K562 (cell line): ENCODE measurements at regions not wholly inside any gene's neighbourhood (a gene's known extent, or its start where the extent isn't known, plus 50 kb on each side); places are given as distances from the start of the nearest gene placed in this dataset.

Experiments used
- ATAC-seq: fragments of 200-7000 bp; cut with Tn5 transposase; 3 replicates; pipeline ENCODE4 v1.9.1; 2020; ENCODE audit warnings: moderate library complexity
- BruUV-seq: library from RNA; stranded (reverse); fragments of 400-500 nt; replicated peaks from 2 replicates; lab custom pipeline; 2021; lab: Mats Ljungman, UMichigan
- CTCF ChIA-PET: fragments of 300-600 bp; formaldehyde crosslinking; extraction: SDS; loops from one replicate; lab custom pipeline; 2021; ENCODE audit warnings: low intra/inter-chr PET ratio; lab: Yijun Ruan, JAX
- POLR2A ChIA-PET: fragments of 300-600, 350-650 bp; sonication (Branson Sonifier 250); formaldehyde crosslinking; extraction: SDS; loops from one replicate; lab custom pipeline; 2021; ENCODE audit warnings: antibody characterized with exemption, inconsistent platforms; lab: Yijun Ruan, JAX
- DNase-seq, 4 experiments: peaks; one replicate each; pipeline versions ENCODE4 v3.0.0 to v3.0.0-alpha.2; 2011 to 2018; ENCODE audit warnings: low spot score in 3 of 4, mixed read lengths in 3 of 4; ENCODE audit errors: extremely low read depth in 1 of 4
- FAIRE-seq: peaks from 2 replicates; lab custom pipeline; 2011; peaks lifted over from hg19 to GRCh38; lab: Jason Lieb, UNC
- H2AFZ ChIP-seq: 2 replicates; pipeline ENCODE4 v1.6.0; 2011; ENCODE audit warnings: low read depth, low read length, control low read depth, inconsistent platforms
- H3K27ac ChIP-seq: fragments of 200-600 bp; 3 replicates; pipeline ENCODE4 v1.8.0; 2011; ENCODE audit warnings: low read depth, mild to moderate bottlenecking, control low read depth, inconsistent platforms, low read length, moderate library complexity, mixed read lengths; ENCODE audit errors: extremely low read depth
- H3K27me3 ChIP-seq, 2 experiments: fragments of 300-600 bp in 1 of 2; 2 replicates in 1 of 2; 3 replicates in 1 of 2; pipeline versions ENCODE4 v1.6.0 to v1.8.0; 2011; ENCODE audit warnings: inconsistent platforms in 2 of 2, low read length in 2 of 2, mild to moderate bottlenecking in 1 of 2, mixed read lengths in 1 of 2, moderate library complexity in 1 of 2; ENCODE audit not compliant: control insufficient read depth in 2 of 2, insufficient read depth in 2 of 2
- H3K36me3 ChIP-seq: fragments of 300-600 bp; 3 replicates; pipeline ENCODE4 v1.8.0; 2011; ENCODE audit warnings: mild to moderate bottlenecking, low read length, inconsistent platforms; ENCODE audit not compliant: control insufficient read depth, insufficient read depth
- H3K4me1 ChIP-seq, 2 experiments: fragments of 200-600 bp in 1 of 2; replicated peaks in 1 of 2; 2 replicates in 1 of 2; 3 replicates in 1 of 2; pipeline versions ENCODE4 v1.5.1 to v1.8.0; 2011; ENCODE audit warnings: inconsistent platforms in 2 of 2, low read length in 2 of 2, mild to moderate bottlenecking in 1 of 2, mixed read lengths in 1 of 2, moderate library complexity in 1 of 2; ENCODE audit not compliant: control insufficient read depth in 2 of 2, insufficient read depth in 2 of 2
- H3K4me2 ChIP-seq: 2 replicates; pipeline ENCODE4 v1.6.1; 2011; ENCODE audit warnings: low read length, control low read depth, inconsistent platforms, mixed read lengths; ENCODE audit not compliant: insufficient read depth
- H3K4me3 ChIP-seq: fragments of 200-600 bp; sonication (generic), shearing (Covaris generic); 2 replicates; pipeline ENCODE4 v1.5.1; 2016; ENCODE audit warnings: control low read depth, inconsistent platforms
- H3K79me2 ChIP-seq: fragments of 200-600 bp; 3 replicates; pipeline ENCODE4 v1.8.0; 2011; ENCODE audit warnings: low read length, inconsistent platforms; ENCODE audit not compliant: control insufficient read depth, insufficient read depth
- H3K9ac ChIP-seq, 2 experiments: 2 replicates each; pipeline versions ENCODE4 v1.6.0 to v1.6.1; 2011; ENCODE audit warnings: low read depth in 2 of 2, low read length in 2 of 2, control low read depth in 1 of 2, inconsistent platforms in 1 of 2, mild to moderate bottlenecking in 1 of 2, mixed read lengths in 1 of 2; ENCODE audit not compliant: insufficient read depth in 1 of 2
- H3K9me1 ChIP-seq: one replicate; pipeline ENCODE4 v1.6.0; 2011; ENCODE audit warnings: inconsistent platforms, mild to moderate bottlenecking, low read length, moderate library complexity; ENCODE audit not compliant: control insufficient read depth, insufficient read depth
- H3K9me3 ChIP-seq: replicated peaks from 2 replicates; pipeline ENCODE4 v1.5.1; 2011; ENCODE audit warnings: low read depth, low read length, inconsistent platforms; ENCODE audit not compliant: control insufficient read depth, insufficient read depth
- H4K20me1 ChIP-seq: replicated peaks from 2 replicates; pipeline ENCODE4 v1.6.1; 2011; ENCODE audit warnings: low read length, inconsistent platforms, mixed read lengths; ENCODE audit not compliant: control insufficient read depth, insufficient read depth
- CBX8 ChIP-seq: fragments of 200-600 bp; sonication (generic); IDR thresholded peaks from 2 replicates; pipeline ENCODE4 v1.6.1; 2012; ENCODE audit warnings: borderline replicate concordance, mixed run types, low read depth, mild to moderate bottlenecking, moderate library complexity, mixed read lengths, low read length, control low read depth, inconsistent platforms; ENCODE audit not compliant: poor library complexity, severe bottlenecking; ENCODE audit errors: extremely low read depth
- CEBPB ChIP-seq: fragments of 450-650 bp; IDR thresholded peaks from 2 replicates; pipeline ENCODE4 v1.6.1; 2016; ENCODE audit warnings: missing genetic modification characterization, missing compliant biosample characterization
- GATA2 ChIP-seq: sonication (generic); formaldehyde crosslinking; IDR thresholded peaks from 2 replicates; pipeline ENCODE4 v1.4.0; 2020; ENCODE audit warnings: mild to moderate bottlenecking, missing genetic modification reagents
- NR2F6 ChIP-seq: fragments of 450-650 bp; formaldehyde crosslinking; IDR thresholded peaks from 2 replicates; pipeline ENCODE4 v1.4.0; 2020; ENCODE audit warnings: mild to moderate bottlenecking
- RBM22 ChIP-seq: fragments of 200-400 bp; formaldehyde crosslinking; IDR thresholded peaks from 2 replicates; pipeline ENCODE4 v1.6.1; 2018; ENCODE audit warnings: low read length, low read depth; ENCODE audit not compliant: poor library complexity, severe bottlenecking
- SMARCB1 ChIP-seq: IDR thresholded peaks from 2 replicates; pipeline ENCODE4 v1.6.1; 2011; ENCODE audit warnings: improper control_type of control experiment, low read depth; ENCODE audit not compliant: insufficient read length
- ZBTB1 ChIP-seq: sonication (generic); formaldehyde crosslinking; IDR thresholded peaks from 2 replicates; pipeline ENCODE4 v1.8.1; 2023; ENCODE audit warnings: missing genetic modification reagents, low read depth, mild to moderate bottlenecking, borderline replicate concordance
- ZBTB12 ChIP-seq: fragments of 250-450 bp; sonication (Bioruptor Pico); IDR thresholded peaks from 2 replicates; pipeline ENCODE4 v1.4.0; 2020
- ZBTB43 ChIP-seq: sonication (generic); formaldehyde crosslinking; IDR thresholded peaks from 2 replicates; pipeline ENCODE4 v1.8.0; 2023; ENCODE audit warnings: mild to moderate bottlenecking, missing genetic modification reagents
- WGBS: fragments of 100-300 bp; shearing (Covaris generic); methylation state at CpG from one replicate; pipeline ENCODE4 v1.1.6; 2016; ENCODE audit warnings: low coverage, mixed read lengths; ENCODE audit not compliant: insufficient coverage; ENCODE audit errors: missing lambda C conversion rate; 5-methylcytosine and 5-hydroxymethylcytosine counted together
- in situ Hi-C: fragments of 300-500 bp; cut with MboI; formaldehyde crosslinking; loops from 4 replicates; pipeline ENCODE4 v1.15.0; 2018; ENCODE audit warnings: inconsistent platforms, mixed read lengths
- intact Hi-C: fragments of 100-400 bp; cut with micrococcal nuclease; formaldehyde crosslinking; loops from 2 replicates; pipeline ENCODE4 v1.14.2; 2022

- DNase-seq: no peak
- Histone ChIP-seq H2AFZ (no peak overlapping the region), H3K4me1 (no peaks in the 10 kb centered on the region), H3K9me3 (no peaks in the 10 kb centered on the region), H3K27ac (no peak overlapping the region), H3K36me3 (no peaks in the 10 kb centered on the region), H3K4me3 (no peak overlapping the region), H3K9ac (no peak overlapping the region), H4K20me1 (no peaks in the 10 kb centered on the region), H3K9me1 (no peaks in the 10 kb centered on the region), H3K4me2 (no peak overlapping the region), H3K27me3 (peaks cover 12 to 27% of the 10 kb centered on the region in 2 experiments), H3K79me2 (no peaks in the 10 kb centered on the region)
- in situ Hi-C loops: no loop called here
- ATAC-seq: no peak
- FAIRE-seq: no peak
- TF ChIP-seq SMARCB1 (no peak), ZBTB1 (CRISPR knock-in tag) (no peak), NR2F6 (CRISPR knock-in tag) (no peak), GATA2 (CRISPR knock-in tag) (no peak), ZBTB43 (CRISPR knock-in tag) (no peak), RBM22 (no peak), CBX8 (no peak), CEBPB (tag) (no peak), ZBTB12 (CRISPR knock-in tag) (no peak)
- ChIA-PET CTCF (no interaction called here), POLR2A (no interaction called here)
- intact Hi-C loops: no loop called here
- WGBS: 3% methylated on average over 2 of the region's 2 CpGs
- BruUV-seq: no TSS peak
Observed at GRCh38 chr4:185869427-185869826, 57.4 kb upstream of the SORBS2 start.
